ELR (cell line): ENCODE measurements at regions not wholly inside any gene's neighbourhood (a gene's known extent, or its start where the extent isn't known, plus 50 kb on each side); places are given as distances from the start of the nearest gene placed in this dataset.

Experiments
- DNase-seq: peaks from one replicate; pipeline ENCODE4 v3.0.0-alpha.2; 2015; ENCODE audit warnings: low read depth

GRCh38 chr6:40753675-40754448, 166.7 kb upstream of the LRFN2 start:
- no peak for DNase-seq

- DNase-seq = no peak
These were observed 165.9 kb upstream of the LRFN2 start for GRCh38 chr6:40753048-40753447.

GRCh38 chr6:40744835-40745234, 157.7 kb upstream of the LRFN2 start:
- no peak for DNase-seq

GRCh38 chr6:40743690-40744446, 156.7 kb upstream of the LRFN2 start:
- no peak for DNase-seq

GRCh38 chr6:40743226-40743625, 156.1 kb upstream of the LRFN2 start:
- no peak for DNase-seq

GRCh38 chr6:40740518-40740917, 153.4 kb upstream of the LRFN2 start:
- no peak for DNase-seq

GRCh38 chr6:40738551-40739193, 151.5 kb upstream of the LRFN2 start:
- DNase-seq = no peak

GRCh38 chr6:40735521-40735920, 148.4 kb upstream of the LRFN2 start:
- no peak for DNase-seq

- no peak for DNase-seq
These were observed 148.0 kb upstream of the LRFN2 start for GRCh38 chr6:40735121-40735520.

GRCh38 chr6:40734607-40735006, 147.4 kb upstream of the LRFN2 start:
- no peak for DNase-seq

- DNase-seq = no peak
These were observed 146.7 kb upstream of the LRFN2 start for GRCh38 chr6:40733770-40734396.

GRCh38 chr6:40733290-40733689, 146.1 kb upstream of the LRFN2 start:
- no peak for DNase-seq

GRCh38 chr6:40732878-40733277, 145.7 kb upstream of the LRFN2 start:
- no peak for DNase-seq

- no peak for DNase-seq
These were observed 141.5 kb upstream of the LRFN2 start for GRCh38 chr6:40728643-40729042.

GRCh38 chr6:40727271-40727670, 140.1 kb upstream of the LRFN2 start:
- DNase-seq = no peak

- no peak for DNase-seq
These were observed 139.7 kb upstream of the LRFN2 start for GRCh38 chr6:40726853-40727252.

- DNase-seq = no peak
These were observed 138.2 kb upstream of the LRFN2 start for GRCh38 chr6:40725390-40725789.

- no peak for DNase-seq
These were observed 137.7 kb upstream of the LRFN2 start for GRCh38 chr6:40724886-40725285.

- peak; percentile 47 for DNase-seq
These were observed 136.8 kb upstream of the LRFN2 start for GRCh38 chr6:40723967-40724366.

GRCh38 chr6:40722553-40723258, 135.5 kb upstream of the LRFN2 start:
- no peak for DNase-seq

- DNase-seq = no peak
These were observed 134.9 kb upstream of the LRFN2 start for GRCh38 chr6:40722091-40722490.
